Astrocyte of the cerebellum (primary cell): ENCODE measurements at regions not wholly inside any gene's neighbourhood (a gene's known extent, or its start where the extent isn't known, plus 50 kb on each side); places are given as distances from the start of the nearest gene placed in this dataset.

ENCODE experiments used
- DNase-seq: peaks from one replicate; pipeline ENCODE4 v3.0.0-alpha.2; 2011; ENCODE audit warnings: low read depth
- H3K4me3 ChIP-seq: 2 replicates; pipeline ENCODE4 v1.5.1; 2011; ENCODE audit warnings: mild to moderate bottlenecking, low read depth, low read length, moderate library complexity
- CTCF ChIP-seq: IDR thresholded peaks from 2 replicates; pipeline ENCODE4 v1.5.1; 2012; ENCODE audit warnings: low read length, low read depth, moderate library complexity, mild to moderate bottlenecking; ENCODE audit errors: missing control alignments
- in situ Hi-C: cut with HindIII; loops from 2 replicates; pipeline ENCODE4 v1.10.0; 2017; ENCODE audit warnings: low sequenced_read_pairs

GRCh38 chr12:115072712-115073111 is 388.7 kb upstream of the TBX3 start:
- DNase-seq: no peak
- no peak overlapping the region for H3K4me3 ChIP-seq
- in situ Hi-C loops: no loop called here
- TF ChIP-seq CTCF: no peak

GRCh38 chr12:115070313-115070712 is 386.3 kb upstream of the TBX3 start:
- no peak overlapping the region for H3K4me3 ChIP-seq
- in situ Hi-C loops: no loop called here
- TF ChIP-seq CTCF: no peak
- DNase-seq: no peak

GRCh38 chr12:115064296-115064695 is 380.3 kb upstream of the TBX3 start:
- no peak overlapping the region for H3K4me3 ChIP-seq
- TF ChIP-seq CTCF: no peak
- no peak for DNase-seq
- in situ Hi-C loops: loop anchor here (5.0 kb wide), 1 partner anchor 47 kb away; no protein-coding TSS in a partner anchor

GRCh38 chr12:115062741-115063140 is 378.8 kb upstream of the TBX3 start:
- in situ Hi-C loops: loop anchor here (5.0 kb wide), 1 partner anchor 45 kb away; no protein-coding TSS in a partner anchor
- no peak overlapping the region for H3K4me3 ChIP-seq
- TF ChIP-seq CTCF: no peak
- no peak for DNase-seq

GRCh38 chr12:115060477-115061168 is 376.6 kb upstream of the TBX3 start:
- in situ Hi-C loops: loop anchor here (5.0 kb wide), 1 partner anchor 43 kb away; no protein-coding TSS in a partner anchor
- DNase-seq: no peak

GRCh38 chr12:115057445-115057844 is 373.5 kb upstream of the TBX3 start:
- DNase-seq: no peak
- in situ Hi-C loops: no loop called here
- no peak overlapping the region for H3K4me3 ChIP-seq
- TF ChIP-seq CTCF: no peak

More at GRCh38 chr12:115060477-115061168, 376.6 kb upstream of the TBX3 start:
- no peak overlapping the region for H3K4me3 ChIP-seq
- TF ChIP-seq CTCF: no peak
